ENCODE measurements at regions not wholly inside any gene's neighbourhood (a gene's known extent, or its start where the extent isn't known, plus 50 kb on each side); places are given as distances from the start of the nearest gene placed in this dataset.

DNA sequence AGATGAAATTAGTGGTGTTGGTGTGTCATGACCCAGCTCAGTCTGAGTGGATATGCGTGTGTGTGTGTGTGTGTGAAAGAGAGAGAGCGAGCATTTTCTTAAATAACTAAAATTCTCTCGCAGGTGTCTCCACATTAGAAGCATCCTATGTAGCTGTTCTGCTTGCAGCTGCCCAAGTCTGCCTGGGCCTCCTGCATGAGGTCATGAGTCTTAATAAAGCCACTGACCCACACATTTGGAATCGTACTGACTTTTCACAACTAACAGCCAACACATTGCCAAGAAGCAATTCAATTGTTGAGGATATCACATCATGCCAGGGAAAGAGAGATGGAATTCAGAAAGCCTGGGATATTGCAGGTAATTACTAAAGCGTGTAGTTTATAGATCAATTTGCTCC, 238.2 kb upstream of the AJAP1 start:
- Histone ChIP-seq H3K36me3 (no peaks in the 10 kb centered on the region), H3K27ac (replicated peaks) (peak overlapping the region; percentile 30), H3K4me3 (no peak overlapping the region), H3K9me3 (replicated peaks) (peaks cover 28% of the 10 kb centered on the region), H3K27me3 (ENCODE audit: low read depth) (peaks cover 4% of the 10 kb centered on the region), H3K4me1 (peaks cover 18% of the 10 kb centered on the region)
- no peak for DNase-seq
- intact Hi-C loops (cut with micrococcal nuclease), result no loop called here
- TF ChIP-seq, protein P1, sequence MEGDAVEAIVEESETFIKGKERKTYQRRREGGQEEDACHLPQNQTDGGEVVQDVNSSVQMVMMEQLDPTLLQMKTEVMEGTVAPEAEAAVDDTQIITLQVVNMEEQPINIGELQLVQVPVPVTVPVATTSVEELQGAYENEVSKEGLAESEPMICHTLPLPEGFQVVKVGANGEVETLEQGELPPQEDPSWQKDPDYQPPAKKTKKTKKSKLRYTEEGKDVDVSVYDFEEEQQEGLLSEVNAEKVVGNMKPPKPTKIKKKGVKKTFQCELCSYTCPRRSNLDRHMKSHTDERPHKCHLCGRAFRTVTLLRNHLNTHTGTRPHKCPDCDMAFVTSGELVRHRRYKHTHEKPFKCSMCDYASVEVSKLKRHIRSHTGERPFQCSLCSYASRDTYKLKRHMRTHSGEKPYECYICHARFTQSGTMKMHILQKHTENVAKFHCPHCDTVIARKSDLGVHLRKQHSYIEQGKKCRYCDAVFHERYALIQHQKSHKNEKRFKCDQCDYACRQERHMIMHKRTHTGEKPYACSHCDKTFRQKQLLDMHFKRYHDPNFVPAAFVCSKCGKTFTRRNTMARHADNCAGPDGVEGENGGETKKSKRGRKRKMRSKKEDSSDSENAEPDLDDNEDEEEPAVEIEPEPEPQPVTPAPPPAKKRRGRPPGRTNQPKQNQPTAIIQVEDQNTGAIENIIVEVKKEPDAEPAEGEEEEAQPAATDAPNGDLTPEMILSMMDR (IDR thresholded peaks at IDR 0.05; ENCODE audit: borderline replicate concordance), result no peak

DNA sequence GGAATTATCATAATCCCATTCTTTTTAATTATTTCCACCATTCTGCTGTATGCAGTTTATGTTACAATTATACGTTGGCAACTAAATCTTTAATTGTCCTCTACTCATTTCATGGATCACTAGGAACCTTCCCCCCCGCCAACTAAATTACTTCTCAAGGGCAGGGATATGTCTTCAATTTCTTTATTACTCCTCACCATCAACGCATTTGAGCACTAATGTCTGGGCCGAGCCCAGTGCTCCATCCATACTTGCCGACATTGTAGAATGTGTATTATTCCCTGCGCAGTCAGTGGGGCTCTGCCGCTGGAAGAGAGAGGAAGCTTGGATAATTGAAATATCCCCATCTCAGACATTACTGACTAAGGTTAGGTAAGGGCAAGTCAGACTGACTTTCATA, 236.4 kb upstream of the AJAP1 start:
- no peak overlapping the region for H3K27ac ChIP-seq (replicated peaks)
- H3K9me3 ChIP-seq (replicated peaks), result peaks cover 28% of the 10 kb centered on the region
- DNase-seq, result no peak
- TF ChIP-seq, protein P1 (IDR thresholded peaks at IDR 0.05; ENCODE audit: borderline replicate concordance), result no peak
- H3K4me1 ChIP-seq, result peaks cover 18% of the 10 kb centered on the region
- H3K36me3 ChIP-seq, result no peaks in the 10 kb centered on the region
- intact Hi-C loops (cut with micrococcal nuclease), result no loop called here
- no peak overlapping the region for H3K4me3 ChIP-seq
- H3K27me3 ChIP-seq (ENCODE audit: low read depth), result peaks cover 8% of the 10 kb centered on the region

DNA sequence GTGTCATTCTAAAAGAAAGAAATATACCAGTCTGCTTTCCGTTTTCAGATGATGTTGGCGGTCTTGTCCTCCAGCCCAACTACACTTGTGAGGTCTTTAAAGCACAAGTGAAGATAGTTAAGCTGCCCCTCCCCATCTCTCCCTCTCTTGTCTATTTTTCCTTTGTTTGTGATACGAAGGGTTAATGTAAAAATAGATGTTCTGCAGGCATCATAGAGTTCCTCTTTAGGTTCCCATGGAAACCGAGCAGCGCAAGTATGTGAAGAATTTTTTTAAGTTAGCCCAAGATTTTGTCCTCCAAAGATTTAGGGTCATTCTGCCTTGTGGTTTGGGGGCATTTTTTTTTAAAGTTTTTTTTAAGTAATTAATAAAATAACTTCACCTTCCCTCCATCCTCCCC, 232.4 kb upstream of the AJAP1 start:
- no peaks in the 10 kb centered on the region for H3K36me3 ChIP-seq
- no peak overlapping the region for H3K4me3 ChIP-seq
- H3K9me3 ChIP-seq (replicated peaks), result peaks cover 11% of the 10 kb centered on the region
- TF ChIP-seq, protein P1 (IDR thresholded peaks at IDR 0.05; ENCODE audit: borderline replicate concordance), result no peak
- no peak overlapping the region for H3K27ac ChIP-seq (replicated peaks)
- H3K4me1 ChIP-seq, result no peaks in the 10 kb centered on the region
- H3K27me3 ChIP-seq (ENCODE audit: low read depth), result peaks cover 13% of the 10 kb centered on the region
- no peak for DNase-seq
- intact Hi-C loops (cut with micrococcal nuclease), result no loop called here

DNA sequence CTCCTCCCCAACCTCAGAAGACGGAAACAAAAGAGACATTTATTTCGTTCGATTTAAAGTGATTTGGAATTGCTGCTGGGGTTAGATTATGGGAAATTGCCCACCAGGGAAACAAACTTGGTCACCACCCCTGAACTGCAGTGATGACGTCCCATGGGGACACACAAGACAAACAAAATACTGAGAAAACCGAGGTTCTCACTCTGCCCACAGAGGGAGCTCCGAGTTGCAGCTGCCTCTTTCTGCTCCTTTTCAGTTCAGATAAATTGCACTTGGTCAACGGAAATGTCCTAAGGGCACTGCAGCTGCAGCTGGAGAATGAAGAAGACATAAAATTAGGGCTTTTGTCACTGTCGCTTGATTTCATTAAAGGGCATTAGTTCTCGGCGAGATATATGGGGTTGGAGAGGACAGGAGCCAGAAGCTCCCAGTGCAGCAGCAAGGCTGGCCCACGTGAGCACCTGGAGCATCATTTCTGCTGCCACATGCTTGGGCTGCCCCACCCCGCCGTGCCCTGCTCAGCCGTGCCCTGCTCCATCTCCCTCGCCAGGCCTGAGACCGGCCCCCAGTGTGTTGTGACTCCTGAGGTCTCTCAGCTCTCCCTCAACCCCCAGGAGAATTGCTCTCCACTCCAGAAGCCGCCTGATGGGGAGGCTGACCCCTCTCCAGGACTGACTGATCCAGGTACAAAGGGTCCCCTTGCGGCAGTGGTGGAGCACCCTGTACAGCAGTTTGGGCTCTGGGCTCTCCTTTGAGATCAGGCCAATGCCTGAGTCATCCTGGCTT, 231.7 kb upstream of the AJAP1 start:
- Histone ChIP-seq H3K27me3 (ENCODE audit: low read depth) (peaks cover 13% of the 10 kb centered on the region), H3K9me3 (replicated peaks) (peaks cover 11% of the 10 kb centered on the region), H3K4me3 (no peak overlapping the region), H3K36me3 (no peaks in the 10 kb centered on the region), H3K27ac (replicated peaks) (no peak overlapping the region), H3K4me1 (no peaks in the 10 kb centered on the region)
- intact Hi-C loops (cut with micrococcal nuclease), result no loop called here
- TF ChIP-seq, protein P1 (IDR thresholded peaks at IDR 0.05; ENCODE audit: borderline replicate concordance), result peak; percentile 27
- DNase-seq, result no peak

DNA sequence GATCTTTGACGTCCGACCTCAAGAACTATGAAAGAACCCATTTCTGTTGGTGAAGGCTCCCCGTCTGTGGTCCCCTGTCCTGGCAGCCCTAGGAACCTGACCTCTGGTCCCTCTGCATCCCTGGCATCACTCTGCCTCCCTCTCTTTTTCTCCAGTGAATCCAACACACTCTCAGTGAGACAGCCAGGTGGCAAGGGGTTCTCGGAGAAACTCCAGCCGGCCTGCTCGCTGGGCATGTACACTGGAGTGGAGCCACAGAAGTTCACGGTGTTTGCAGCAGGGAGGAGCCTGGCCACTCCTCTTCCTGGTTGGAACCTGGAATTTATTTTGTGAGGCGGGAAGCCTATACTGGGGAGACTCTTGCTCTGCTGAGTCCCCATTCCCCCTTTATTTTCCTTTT, 230.2 kb upstream of the AJAP1 start:
- DNase-seq, result no peak
- no peak overlapping the region for H3K4me3 ChIP-seq
- intact Hi-C loops (cut with micrococcal nuclease), result no loop called here
- no peaks in the 10 kb centered on the region for H3K36me3 ChIP-seq
- H3K27ac ChIP-seq (replicated peaks), result no peak overlapping the region
- H3K4me1 ChIP-seq, result no peaks in the 10 kb centered on the region
- TF ChIP-seq, protein P1 (IDR thresholded peaks at IDR 0.05; ENCODE audit: borderline replicate concordance), result no peak
- H3K27me3 ChIP-seq (ENCODE audit: low read depth), result peaks cover 13% of the 10 kb centered on the region
- H3K9me3 ChIP-seq (replicated peaks), result peaks cover 7% of the 10 kb centered on the region

Data from left ventricle myocardium inferior (tissue), 1 donor.